ENCODE measurements at regions not wholly inside any gene's neighbourhood (a gene's known extent, or its start where the extent isn't known, plus 50 kb on each side); places are given as distances from the start of the nearest gene placed in this dataset.

GRCh38 chr18:8461544-8461943 is 147.7 kb upstream of the RAB12 start:
- no peak for TF ChIP-seq MYC (IDR thresholded peaks at IDR 0.05; ENCODE audit: low read depth, low read length)
- TF ChIP-seq, protein P1, sequence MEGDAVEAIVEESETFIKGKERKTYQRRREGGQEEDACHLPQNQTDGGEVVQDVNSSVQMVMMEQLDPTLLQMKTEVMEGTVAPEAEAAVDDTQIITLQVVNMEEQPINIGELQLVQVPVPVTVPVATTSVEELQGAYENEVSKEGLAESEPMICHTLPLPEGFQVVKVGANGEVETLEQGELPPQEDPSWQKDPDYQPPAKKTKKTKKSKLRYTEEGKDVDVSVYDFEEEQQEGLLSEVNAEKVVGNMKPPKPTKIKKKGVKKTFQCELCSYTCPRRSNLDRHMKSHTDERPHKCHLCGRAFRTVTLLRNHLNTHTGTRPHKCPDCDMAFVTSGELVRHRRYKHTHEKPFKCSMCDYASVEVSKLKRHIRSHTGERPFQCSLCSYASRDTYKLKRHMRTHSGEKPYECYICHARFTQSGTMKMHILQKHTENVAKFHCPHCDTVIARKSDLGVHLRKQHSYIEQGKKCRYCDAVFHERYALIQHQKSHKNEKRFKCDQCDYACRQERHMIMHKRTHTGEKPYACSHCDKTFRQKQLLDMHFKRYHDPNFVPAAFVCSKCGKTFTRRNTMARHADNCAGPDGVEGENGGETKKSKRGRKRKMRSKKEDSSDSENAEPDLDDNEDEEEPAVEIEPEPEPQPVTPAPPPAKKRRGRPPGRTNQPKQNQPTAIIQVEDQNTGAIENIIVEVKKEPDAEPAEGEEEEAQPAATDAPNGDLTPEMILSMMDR (IDR thresholded peaks at IDR 0.05; ENCODE audit: low read depth, low read length), result no peak
